AG10803 (cell line): ENCODE measurements at regions not wholly inside any gene's neighbourhood (a gene's known extent, or its start where the extent isn't known, plus 50 kb on each side); places are given as distances from the start of the nearest gene placed in this dataset.

Experiments
- DNase-seq: peaks from one replicate; pipeline ENCODE4 v3.0.0; 2010; ENCODE audit warnings: low read depth
- H3K4me3 ChIP-seq: 2 replicates; pipeline ENCODE4 v1.5.1; 2011; ENCODE audit warnings: mild to moderate bottlenecking, low read length, control low read depth
- CTCF ChIP-seq: conservative IDR thresholded peaks from 2 replicates; pipeline ENCODE4 v1.5.1; 2011; ENCODE audit warnings: mild to moderate bottlenecking, low read length, control low read depth, inconsistent platforms

DNA sequence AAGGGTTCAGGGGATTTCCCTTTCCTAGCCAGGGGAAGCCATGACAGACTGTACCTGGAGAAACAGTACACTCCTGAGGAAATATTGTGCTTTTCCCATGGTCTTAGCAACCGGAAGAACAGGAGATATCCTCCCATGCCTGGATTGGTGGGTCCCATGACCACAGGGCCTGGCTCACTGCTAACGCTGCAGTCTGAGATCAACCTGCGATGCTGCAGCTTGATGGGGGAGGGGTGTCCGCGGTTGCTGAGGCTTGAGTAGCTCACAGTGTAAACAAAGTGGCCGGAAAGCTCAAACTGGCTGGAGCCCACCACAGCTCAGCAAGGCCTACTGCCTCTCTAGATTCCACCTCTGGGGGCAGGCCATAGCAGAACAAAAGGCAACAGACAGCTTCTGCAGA lies 819.5 kb downstream of the TECRL start:
- no peak for DNase-seq
- no peak for TF ChIP-seq CTCF
- no peak overlapping the region for H3K4me3 ChIP-seq

- H3K4me3 ChIP-seq = no peak overlapping the region
- TF ChIP-seq CTCF = no peak
- DNase-seq = no peak
Observed at GRCh38 chr4:63583561-63583960, 825.7 kb downstream of the TECRL start.

DNA sequence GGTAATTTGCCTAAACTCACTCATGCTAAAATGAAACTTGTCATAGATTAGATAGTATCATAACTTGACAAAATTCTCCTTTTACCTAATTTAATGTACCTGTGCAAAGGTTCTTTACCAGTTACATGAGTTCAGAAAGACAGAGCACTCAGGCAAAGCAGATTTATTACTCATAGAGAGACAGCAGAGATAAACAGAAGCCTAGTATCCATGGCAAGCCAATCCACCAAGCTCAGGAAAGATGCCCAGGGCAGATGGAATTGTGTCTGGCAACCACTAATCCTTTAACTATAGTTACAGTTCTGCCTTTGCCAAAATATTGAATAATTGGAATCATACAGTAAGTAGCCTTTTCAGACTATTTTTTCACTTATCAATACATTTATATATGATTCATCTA lies 826.2 kb downstream of the TECRL start:
- TF ChIP-seq CTCF = no peak
- no peak overlapping the region for H3K4me3 ChIP-seq
- DNase-seq = no peak

DNA sequence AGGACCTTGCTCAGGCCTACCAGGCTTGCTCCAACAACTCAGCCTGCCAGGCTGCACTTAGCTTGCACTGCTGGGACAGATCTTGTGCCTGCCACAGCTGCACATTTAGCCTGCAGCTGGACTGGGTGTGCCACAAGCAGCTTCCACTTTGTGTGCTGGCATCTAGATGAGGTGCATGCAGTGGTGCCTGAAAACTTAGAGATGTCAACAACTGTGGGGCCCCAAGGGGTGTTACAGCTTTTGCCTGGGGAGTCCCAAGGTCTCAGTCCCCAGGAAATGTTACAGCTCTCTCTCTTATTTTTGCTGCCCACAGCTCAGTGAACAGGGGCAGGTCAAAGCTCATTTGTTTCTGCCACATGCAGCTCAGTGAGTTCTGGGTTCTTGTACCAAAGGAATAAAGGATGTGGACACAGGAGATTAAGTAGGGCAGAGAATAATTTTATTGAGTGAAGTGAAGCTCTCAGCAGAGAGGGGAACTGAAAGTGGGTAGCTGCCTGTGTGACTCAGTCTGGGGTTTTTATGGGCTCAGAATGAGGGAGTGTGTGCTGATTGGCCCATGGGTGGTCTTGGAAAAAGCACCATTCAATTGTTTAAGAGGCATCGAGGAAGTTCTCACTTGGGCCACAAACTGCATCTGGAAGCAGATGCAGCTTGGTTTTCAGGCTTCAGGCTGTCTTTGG lies 828.3 kb downstream of the TECRL start:
- no peak for DNase-seq
- no peak overlapping the region for H3K4me3 ChIP-seq
- TF ChIP-seq CTCF = no peak

DNA sequence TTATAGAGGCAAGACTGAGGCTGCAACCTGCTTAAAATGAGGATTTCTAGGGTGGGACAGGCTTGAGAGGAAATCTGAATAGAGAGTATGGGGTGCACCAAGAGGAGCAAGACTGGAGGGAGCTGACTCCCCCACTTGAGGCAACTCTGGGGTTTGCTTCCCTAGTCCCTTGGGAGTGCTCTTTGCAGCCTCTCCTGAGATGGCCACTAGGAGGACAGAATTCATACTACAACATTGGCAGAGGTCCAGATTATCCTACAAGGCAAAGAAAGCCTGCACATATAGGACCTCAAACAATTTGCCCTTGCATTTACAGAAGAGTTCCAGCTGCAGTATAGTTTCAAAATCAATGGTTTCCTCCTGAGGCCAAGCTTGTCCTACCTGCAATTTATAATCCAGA lies 830.9 kb downstream of the TECRL start:
- no peak for TF ChIP-seq CTCF
- no peak for DNase-seq
- no peak overlapping the region for H3K4me3 ChIP-seq

DNA sequence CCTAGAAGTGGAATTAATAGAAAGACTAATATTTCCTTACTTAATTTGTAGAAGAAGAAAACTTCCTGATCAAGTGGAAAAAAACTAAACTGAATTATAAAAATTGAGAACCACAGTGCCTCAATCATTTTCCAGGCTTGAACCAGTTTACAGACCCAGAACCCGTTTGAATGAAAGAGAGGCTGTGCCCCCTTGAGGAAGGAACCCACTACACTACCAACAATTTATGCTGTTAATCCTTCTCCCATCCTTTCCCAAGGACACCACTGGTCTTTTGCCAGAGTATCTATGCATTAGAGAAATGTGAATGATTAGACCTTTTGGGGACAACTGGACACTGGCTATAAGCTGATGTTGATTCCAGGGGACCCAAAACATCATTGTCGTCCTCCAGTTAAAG lies 842.6 kb downstream of the TECRL start:
- no peak for TF ChIP-seq CTCF
- no peak overlapping the region for H3K4me3 ChIP-seq
- DNase-seq = no peak

DNA sequence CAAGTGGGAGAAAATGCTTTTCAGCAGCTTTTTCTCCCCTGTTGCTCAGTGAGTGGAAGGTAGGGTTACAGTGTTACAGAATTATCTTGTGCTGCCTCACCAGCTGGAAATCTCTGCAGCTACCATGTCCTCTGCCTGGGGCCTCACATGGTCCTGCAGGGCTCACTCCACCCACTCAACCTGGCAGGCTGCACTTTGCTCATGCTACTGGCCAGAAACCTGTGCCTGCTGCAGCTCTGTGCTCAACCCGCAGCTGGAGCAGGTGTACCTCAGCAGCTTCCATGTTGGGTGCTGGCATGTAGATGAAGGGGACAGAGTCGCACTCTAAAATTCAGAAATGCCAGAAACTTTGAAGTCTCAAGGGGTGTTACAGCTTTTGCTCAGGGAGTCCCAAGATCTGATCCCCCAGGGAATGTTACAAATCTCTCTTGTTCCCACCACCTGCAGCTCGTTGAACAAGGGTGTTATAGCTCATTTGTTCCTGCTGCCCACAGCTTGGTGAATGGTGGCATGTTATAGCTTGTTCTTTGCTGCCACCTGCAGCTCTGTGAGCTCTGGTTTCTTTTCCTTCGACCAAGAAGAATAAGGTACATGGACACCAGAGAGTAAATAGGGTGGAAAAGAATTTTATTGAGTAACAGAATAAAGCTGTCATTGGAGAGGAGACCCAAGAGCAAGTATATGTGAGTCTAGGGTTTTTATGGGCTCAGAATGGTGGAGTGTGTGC lies 845.8 kb downstream of the TECRL start:
- TF ChIP-seq CTCF = no peak
- H3K4me3 ChIP-seq = no peak overlapping the region
- no peak for DNase-seq
